Hematopoietic multipotent progenitor cell (in vitro differentiated cells): ENCODE measurements at regions not wholly inside any gene's neighbourhood (a gene's known extent, or its start where the extent isn't known, plus 50 kb on each side); places are given as distances from the start of the nearest gene placed in this dataset.

Source experiments
- DNase-seq, 3 donors: peaks; one replicate each; pipeline ENCODE4 v3.0.0-alpha.2; 2011 to 2015; ENCODE audit warnings: low read depth in 2 of 3, low spot score in 2 of 3

DNA sequence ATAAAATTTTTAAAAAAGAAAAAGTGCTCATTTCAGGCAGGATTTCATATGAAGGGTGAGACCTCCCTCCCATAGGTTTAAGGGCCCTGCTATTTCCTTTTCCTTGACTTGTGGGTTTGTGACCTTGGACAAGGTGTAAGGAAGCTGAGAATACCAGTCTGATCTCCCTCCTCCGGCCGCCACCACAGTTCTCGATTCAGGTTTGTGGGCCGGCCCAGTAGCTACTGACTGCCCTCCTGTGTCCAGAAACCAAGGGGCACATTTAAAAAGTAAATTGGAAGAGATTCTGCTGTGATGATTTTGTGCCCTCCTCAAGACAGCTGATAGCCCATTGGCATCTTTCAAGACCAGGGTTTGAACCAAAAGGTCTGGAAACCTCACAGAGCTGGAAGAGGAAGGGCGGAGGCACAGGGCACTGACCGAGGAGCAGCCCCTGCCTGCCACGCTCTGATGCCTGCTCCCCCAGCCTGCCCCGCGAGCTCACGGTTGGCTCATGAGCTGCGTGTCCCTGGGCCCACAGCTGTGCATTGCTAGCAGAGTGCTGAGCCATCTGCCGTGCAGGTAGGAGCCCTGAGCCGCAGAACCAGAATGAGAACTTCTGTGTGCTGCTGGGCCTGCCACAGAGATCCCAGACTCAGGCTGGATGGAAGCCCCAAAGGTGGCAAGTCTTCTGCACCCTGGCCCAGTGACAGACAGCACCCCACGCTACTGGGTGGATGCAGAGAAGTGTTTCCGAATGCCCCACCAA lies 348.7 kb downstream of the NPHP4 start:
- no peak for DNase-seq

DNA sequence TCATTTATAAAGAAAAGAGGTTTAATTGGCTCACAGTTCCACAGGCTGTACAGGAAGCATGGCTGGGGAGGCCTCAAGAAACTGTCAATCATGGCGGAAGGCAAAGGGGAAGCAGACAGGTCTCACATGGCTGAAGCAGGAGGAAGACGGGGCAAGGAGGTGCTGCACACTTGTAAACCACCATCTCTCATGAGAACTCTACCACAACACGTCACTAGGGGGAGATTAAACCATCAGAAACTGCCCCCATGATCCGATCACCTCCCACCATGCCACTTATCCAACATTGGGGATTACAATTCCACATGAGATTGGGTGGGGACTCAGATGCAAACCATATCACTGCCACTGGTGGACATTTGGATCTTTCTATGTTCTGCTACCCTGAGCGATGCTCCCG lies 351.4 kb downstream of the NPHP4 start:
- DNase-seq: peak in 2 of 3 donors; percentile 36 to 61

DNA sequence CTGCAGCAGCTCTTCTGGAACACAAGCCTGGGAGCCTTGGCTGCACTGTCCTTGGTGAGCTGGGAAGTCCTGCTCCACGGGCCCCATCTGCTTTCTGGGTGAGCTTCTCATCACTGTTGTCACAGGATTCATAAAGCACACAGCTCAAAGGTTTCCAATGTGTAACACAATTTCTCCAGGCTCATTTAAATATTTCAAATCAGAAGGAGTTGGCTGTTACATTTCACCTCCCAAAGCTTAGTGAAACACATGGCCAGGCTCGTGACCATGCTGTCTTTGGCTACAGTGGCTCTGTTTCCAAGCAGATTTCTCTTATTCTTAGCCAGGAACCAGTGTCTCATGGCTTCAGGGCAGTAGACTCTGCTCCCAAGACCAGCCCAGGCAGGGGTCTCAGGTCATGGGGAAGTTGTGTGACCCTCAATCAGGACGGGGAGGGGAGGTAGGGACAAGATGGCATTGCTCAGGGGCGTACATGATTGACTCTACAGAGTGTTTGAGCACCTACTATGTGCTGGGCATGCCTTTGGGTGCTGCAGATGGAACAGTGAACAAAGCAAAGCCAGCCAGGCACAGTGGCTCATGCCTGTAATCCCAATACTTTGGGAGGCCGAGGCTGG lies 353.0 kb downstream of the NPHP4 start:
- no peak for DNase-seq

DNA sequence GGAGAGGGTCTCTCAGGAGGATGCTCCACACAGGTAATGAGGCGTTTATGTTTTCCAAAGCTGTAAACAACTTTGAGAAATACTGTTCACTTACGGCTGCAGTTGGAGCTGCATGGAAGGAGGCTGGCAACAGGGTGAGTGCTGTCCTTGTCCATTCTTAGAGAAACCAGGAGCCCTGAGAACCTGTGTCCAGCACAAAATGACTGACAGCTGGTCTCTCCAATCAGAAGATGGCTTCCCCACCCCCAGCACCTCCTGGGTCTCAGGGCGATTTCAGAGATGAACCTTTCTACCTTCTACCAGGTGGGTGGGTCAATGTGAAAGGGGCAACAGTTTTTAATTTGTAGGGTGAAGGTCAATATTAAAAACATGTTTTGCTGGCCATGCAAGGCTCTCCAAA lies 353.6 kb downstream of the NPHP4 start:
- DNase-seq: no peak

DNA sequence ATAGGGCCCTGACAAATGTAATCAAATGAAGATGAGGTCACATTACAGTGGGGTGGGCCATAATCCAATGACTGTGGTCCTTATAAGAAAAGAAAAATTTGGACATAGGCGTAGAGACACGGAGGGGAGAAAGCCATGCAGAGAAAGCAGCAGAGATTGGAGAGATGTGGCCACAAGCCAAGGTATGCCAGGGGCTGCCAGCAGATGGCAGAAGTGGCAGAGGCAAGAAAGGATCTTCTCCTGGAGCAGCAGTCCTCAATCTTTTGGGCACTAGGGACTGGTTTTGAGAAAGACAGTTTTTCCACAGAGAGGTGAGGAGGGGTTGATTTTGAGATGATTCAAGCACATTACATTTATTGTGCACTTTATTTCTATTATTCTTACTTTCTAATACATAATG lies 355.1 kb downstream of the NPHP4 start:
- peak in 1 of 3 donors; percentile 23 for DNase-seq

DNA sequence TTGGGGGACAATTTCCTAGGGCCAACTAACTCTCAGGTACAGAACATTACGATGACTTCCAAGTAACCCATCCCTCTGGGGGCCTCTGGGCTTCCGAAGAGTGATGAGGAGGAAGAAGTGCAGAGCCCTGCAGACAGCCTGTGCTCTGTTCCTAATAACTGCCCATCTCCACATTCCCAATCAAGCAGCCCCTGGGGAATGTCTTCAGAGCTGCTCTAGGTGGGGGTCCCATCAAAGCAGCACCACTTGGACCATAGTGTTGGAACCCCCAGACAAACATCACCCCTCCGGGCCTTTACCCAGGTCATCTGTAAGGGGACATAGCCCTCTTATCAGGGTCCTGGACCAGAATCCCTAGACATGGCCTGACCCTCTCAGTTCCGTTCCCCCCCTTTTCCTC lies 357.3 kb downstream of the NPHP4 start:
- DNase-seq: no peak

DNA sequence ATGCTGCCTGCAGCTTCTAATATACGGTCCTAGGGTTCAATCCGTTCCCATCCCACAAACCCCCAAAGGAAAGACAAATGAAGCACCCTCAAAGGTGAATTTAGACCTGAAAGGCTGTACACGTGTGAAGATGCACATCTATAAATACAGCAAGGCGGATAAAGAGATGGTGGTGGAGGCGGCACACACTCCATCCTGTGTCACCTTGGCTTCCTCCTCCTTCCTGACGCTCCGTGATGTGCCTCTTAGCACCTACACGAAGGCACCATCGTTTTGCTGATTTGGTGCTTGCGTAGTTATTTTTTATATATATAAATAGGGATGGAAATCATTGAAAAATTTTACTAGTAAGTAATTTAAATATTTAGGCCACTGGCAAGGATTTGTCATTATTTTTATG lies 359.4 kb downstream of the NPHP4 start:
- no peak for DNase-seq

DNA sequence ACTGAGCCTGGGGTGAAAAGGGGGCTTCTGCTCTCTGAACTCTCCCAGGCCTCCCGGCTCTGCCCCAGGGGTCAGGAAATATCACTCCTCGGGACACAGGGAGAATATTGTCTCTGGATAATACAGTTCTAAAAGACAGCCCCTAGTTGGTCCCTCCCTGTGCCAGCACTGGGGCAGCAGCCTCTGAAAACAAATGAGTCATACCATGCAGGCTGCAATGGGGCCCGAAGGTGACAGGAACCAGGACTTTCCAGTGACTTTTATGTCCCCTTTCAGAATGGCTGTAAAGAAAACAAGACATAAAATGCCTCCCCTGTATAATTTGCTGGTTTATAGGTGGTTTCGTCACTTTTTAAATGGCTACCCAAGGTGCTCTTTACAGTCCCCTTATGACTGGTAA lies 360.0 kb downstream of the NPHP4 start:
- DNase-seq: no peak

DNA sequence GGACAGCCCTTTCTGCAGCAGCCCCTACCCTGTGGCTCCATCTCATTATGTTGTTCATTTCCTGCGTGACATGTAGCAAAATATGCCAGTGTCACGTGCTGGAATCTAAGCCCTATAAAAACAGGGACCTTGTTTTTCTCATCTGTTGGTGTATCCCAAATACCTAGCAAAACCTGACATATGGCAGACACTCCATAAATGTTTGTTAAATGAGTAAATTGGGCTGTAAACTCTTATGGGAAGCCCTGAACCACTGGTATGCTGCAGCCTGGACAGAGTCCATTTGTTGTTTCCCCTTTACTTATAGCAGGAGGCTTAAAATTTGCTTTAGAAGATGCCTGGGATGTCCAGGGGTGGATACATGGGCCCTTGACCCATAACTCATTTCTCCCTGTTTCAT lies 363.8 kb downstream of the NPHP4 start:
- no peak for DNase-seq

DNA sequence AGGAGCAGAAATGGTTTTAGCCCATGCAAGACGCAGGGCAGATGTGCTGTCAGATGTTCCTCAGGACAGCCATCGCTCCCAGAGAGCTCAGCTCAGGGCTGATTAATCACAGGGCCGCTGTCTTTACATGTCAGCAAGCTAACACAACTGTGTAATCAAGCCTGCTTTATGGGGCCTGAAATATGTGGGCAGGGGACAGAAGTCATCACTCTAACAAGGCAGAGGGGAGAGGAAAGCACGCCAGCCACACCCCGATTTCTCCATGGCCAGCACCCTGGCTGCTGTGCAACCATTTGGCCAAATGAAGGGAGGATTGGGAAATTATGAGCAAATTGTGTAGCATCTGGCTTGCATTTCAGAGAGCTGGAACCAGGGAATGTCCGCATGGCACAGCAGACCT lies 368.8 kb downstream of the NPHP4 start:
- DNase-seq: no peak

DNA sequence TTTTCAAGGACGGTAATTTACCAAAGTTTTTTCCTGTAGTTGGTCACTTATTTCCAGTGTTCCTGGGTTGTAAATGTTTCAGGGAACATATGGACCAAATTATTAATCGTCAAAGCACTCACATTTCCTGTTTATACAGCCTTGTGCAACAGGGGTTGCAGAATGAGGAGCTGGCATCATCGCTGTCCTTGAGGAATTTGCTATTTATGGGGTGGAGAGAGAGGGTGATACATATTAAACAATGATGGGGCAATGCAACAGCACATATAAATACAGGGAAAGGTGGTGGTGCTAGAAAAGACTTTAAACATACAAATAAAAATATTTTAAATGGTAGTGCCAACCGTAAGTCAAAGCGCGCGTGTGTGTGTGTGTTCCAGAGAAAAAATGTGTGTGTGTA lies 369.8 kb downstream of the NPHP4 start:
- DNase-seq: no peak

DNA sequence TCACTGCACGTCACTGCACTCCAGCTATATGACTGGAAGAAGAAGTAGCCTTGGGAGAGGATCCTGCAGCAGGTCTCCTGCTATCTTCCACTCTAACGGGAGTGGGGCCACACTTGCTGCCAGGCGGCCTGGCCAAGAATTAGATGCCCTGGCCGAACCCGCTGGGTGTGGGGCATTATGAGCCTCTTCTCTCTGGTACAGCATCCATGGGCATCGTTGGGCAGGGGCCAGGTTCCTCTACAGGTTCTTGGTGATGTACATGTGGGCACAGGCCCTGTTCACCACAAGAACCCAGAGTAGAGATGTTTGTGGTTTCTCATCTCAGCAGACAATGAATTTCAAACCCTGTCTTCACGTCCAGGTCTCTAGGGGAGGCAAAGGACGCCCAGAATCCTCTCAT lies 370.5 kb downstream of the NPHP4 start:
- no peak for DNase-seq

DNA sequence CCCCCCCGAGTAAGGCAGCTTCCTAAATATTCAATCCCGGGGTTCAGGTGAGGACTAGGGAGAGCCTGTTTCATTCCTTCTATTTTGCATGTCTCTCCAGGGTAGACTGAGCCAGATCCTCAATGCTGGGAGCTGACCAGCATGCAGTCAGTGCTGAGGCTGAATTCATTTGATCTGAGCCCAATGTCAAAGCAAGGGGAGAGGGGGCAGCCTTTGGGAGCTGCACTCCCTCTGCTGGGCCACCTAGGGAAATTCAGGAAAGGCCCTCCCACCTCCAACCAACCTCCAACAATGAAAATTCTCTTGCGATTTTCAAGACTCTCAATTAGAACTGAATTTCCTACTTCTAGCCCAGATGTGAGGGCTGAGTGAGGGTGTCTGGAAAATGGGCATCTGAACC lies 371.2 kb downstream of the NPHP4 start:
- peak in 2 of 3 donors; percentile 9 to 37 for DNase-seq

DNA sequence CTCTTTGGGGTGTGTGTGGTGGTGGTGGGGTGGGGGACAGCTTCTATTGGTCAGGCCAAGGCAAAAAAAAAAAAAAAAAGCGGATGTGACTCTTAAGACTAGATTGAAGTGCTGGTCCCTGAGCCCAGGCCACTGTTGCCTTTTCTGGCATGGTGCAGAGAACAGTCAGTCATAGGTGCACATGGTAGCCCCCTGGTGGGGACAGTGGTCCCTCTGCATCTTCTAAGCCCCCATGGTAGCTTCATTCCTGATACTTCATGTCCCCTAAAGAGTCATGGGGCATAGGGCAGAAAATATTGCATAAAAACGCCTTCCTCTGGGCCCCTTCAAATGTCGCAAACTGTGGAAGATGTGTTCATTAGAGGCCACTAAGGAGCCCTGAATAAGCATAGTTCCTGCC lies 371.8 kb downstream of the NPHP4 start:
- DNase-seq: no peak

DNA sequence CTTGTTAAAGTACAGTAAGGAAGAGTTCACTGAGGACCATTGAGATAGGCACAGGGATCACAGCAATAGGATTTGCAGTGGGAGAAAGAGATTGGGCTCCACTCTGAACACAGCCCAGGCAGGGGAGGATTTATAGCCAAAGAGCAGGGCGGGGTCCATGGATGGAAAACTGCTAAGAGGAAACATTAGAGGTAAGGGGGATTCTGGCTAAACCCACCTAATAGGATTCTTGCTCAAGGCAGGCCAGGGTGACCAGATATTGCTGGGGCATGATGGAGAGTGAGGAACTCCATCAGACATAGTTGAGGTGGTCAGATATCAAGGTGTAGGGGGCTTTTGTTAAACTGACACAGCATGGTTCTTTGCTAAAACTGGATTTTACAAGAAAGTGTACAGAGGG lies 372.8 kb downstream of the NPHP4 start:
- DNase-seq: no peak

DNA sequence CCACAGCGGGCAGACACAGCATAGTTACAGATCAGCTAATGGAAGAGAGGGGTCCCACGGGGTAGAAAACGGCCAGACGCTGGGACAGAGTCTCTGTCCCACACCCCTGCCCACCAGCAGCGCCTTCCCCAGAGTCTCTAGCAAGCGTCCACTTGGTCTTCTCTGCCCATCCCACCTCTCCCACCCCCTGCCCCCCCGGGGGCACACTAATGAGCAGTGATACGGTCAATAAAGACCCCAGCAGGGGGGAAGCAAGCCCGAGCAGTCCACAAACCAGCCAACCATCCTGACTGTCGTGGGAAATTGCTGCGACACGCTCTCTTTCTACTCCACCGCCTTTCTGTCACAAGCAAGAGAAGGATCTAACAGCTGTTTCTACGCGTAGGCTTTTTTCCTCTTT lies 374.7 kb downstream of the NPHP4 start:
- DNase-seq: no peak

DNA sequence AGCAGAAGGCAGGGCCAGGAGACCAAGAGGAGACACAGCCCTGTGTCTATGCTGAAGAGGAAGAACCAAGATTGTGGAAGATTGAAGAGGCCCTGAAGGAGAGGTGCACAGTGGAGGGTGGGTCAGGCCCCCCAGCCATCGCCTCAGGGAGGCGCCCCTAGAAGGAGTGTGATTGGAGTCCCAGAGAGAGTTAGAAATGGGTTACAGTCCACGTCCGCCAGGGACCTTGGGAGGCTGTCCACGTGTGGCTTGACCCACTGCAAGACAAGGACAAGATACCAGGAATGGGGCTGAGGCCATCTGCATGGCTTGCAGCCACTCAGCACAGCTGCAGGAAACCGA lies 375.1 kb downstream of the NPHP4 start:
- no peak for DNase-seq

DNA sequence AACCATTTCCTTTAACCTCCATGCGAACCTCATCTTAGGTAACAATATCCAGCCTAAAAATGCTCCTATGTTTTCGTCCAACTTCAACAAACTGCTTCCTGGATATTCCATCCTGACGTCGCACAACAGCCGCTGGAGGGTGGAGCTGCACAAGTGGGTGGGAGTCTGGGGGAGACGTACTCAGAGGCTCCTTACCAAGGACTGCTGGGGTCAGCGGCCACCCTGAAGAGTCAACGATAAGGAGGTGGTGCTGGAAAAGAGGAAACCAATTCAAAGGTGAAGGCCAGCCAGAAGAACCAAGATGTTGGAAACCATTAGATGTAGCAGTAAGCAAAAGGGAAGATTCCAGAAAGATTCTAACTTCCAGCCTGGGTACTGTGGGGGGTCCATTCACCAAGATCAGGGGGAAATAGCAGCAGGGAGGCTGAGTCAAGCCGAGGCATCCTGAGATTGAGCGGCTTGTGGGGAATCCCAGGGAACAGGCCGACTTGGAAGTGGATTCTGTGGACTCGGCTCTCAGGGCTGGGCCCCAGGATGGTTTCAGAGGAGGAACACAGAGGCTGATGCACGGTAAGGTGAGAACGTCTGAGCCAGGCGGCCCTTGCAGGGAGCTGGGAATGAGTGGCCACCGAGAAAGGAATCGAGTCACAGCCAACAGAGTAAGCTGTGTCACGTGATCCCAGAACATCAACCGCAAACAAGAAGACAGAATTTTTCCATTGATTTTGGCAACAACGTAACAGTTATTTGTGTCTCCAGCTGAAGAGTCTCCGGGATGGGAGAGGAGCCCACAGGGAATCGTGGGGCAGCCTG lies 375.7 kb downstream of the NPHP4 start:
- no peak for DNase-seq

DNA sequence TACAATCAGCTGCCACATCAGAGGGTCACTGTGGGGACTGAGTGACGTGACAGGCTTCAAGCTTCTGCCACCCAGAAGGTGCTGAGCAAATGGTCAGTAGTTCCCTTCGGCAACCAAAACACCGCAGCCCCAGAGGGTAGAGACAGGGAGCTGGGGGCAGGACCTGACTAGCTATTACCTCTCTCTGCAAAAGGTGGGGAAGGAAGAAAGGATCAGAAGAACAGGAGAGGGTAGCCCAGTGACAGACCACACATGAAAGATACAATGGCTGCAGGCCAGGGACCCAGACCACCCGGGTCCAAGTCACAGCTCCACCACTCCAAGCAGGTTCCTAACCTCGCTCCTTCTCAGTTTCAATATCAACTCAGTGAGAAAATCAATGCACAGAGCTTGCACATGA lies 377.1 kb downstream of the NPHP4 start:
- DNase-seq: no peak

DNA sequence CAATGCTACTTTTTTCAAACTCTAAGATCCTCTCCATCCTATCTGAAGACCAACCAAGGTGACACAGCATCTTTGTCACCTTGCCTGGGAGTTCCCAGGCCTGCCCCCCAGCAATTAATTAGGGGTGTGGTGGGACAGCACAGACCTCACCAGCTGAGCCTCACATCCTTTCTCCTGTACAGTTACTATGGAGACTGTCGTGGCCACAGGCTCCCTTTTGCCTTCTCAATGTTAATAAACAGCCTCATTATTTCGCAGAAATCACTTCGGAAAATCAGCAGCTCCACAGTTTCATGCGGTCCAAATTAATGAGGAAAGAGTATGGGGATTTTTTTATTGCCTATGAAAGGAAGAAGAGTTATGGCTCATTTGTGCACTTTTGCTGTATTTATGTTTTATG lies 378.3 kb downstream of the NPHP4 start:
- DNase-seq: no peak

DNA sequence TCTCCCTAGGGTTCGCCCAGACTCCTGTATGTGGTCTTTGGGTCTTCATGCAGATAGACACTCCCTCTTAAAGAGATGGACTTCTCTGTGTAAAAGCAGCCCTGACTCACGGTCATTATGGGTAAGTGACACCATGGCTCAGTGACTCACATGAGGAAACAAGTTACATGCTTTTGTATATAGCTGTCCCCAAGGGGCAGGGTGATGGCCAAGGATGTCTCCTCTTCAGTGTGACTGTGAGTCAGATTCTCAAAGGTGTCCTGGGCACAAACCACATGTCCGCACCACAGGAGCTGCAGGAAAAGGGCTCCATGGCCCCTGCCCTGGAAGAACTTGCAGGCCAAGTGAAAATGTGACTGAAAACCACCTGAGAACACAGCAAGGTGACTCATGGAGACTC lies 380.4 kb downstream of the NPHP4 start:
- no peak for DNase-seq

DNA sequence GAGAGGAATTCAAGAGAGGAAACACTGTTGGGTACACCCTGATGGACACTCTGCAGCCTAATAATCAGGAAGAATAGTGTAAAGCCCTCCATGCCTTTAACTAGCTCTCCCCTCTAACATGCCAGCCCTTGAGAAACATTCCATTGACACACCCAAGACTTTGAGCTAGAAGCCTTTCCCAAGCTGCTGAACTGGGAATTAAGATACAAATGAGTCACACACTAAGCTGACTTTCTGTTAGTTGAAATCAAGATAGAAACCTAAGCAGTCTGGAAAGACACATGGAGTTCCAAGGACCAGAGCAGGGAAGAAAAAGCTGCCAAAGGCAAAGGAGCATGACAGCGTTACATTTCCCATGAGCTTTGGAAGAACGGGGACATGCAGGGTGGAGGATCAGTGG lies 380.8 kb downstream of the NPHP4 start:
- DNase-seq: no peak
